GM12878 (cell line): ENCODE measurements at regions not wholly inside any gene's neighbourhood (a gene's known extent, or its start where the extent isn't known, plus 50 kb on each side); places are given as distances from the start of the nearest gene placed in this dataset.

ENCODE experiments used
- ATAC-seq: fragments of 200-7000 bp; cut with Tn5 transposase; 3 replicates; pipeline ENCODE4 v1.9.1; 2020; ENCODE audit warnings: mild to moderate bottlenecking, moderate library complexity
- BruUV-seq: library from RNA; stranded (reverse); fragments of 400-500 nt; replicated peaks from 2 replicates; lab custom pipeline; 2021; lab: Mats Ljungman, UMichigan
- CTCF ChIA-PET: fragments of 300-600 bp; sonication (Branson Sonifier 250); formaldehyde crosslinking; extraction: SDS; loops from one replicate; lab custom pipeline; 2021; ENCODE audit warnings: inconsistent platforms; lab: Yijun Ruan, JAX
- POLR2A ChIA-PET: fragments of 350-600 bp; formaldehyde crosslinking; extraction: SDS; loops from one replicate; lab custom pipeline; 2021; ENCODE audit warnings: inconsistent platforms; lab: Charles Lee
- RAD21 ChIA-PET: fragments of 300-600 bp; sonication (Branson Sonifier 250); formaldehyde crosslinking; loops from one replicate; lab custom pipeline; 2023; ENCODE audit warnings: antibody characterized with exemption; ENCODE audit not compliant: unreplicated experiment; lab: Charles Lee
- SMC1A ChIA-PET: fragments of 300-600 bp; sonication (Branson Sonifier 250); formaldehyde crosslinking; loops from one replicate; lab custom pipeline; 2023; ENCODE audit not compliant: unreplicated experiment, uncharacterized antibody; lab: Charles Lee
- DNase-seq: peaks from one replicate; pipeline ENCODE4 v3.0.0-alpha.2; 2011; ENCODE audit warnings: low read depth, low spot score
- FAIRE-seq: peaks from 3 replicates; lab custom pipeline; 2011; peaks lifted over from hg19 to GRCh38; lab: Jason Lieb, UNC
- H2AFZ ChIP-seq: 2 replicates; pipeline ENCODE4 v1.6.0; 2011; ENCODE audit warnings: low read depth, low read length, control low read depth; ENCODE audit not compliant: control insufficient read depth
- H3K27ac ChIP-seq: 2 replicates; pipeline ENCODE4 v1.5.1; 2011; ENCODE audit warnings: control low read depth; ENCODE audit not compliant: control insufficient read depth, insufficient read depth
- H3K27me3 ChIP-seq, 2 experiments: replicated peaks in 1 of 2; 2 replicates each; pipeline versions ENCODE4 v1.6.0 to v1.6.1; 2011; ENCODE audit warnings: low read length in 1 of 2; ENCODE audit not compliant: control insufficient read depth in 2 of 2, insufficient read depth in 2 of 2
- H3K36me3 ChIP-seq, 2 experiments: 2 replicates each; pipeline ENCODE4 v1.5.1; 2011; ENCODE audit warnings: low read length in 1 of 2; ENCODE audit not compliant: control insufficient read depth in 2 of 2, insufficient read depth in 2 of 2
- H3K4me1 ChIP-seq: 2 replicates; pipeline ENCODE4 v1.6.1; 2011; ENCODE audit warnings: mild to moderate bottlenecking, low read length, moderate library complexity, mixed read lengths; ENCODE audit not compliant: control insufficient read depth, insufficient read depth
- H3K4me2 ChIP-seq: 2 replicates; pipeline ENCODE4 v1.6.0; 2011; ENCODE audit warnings: control low read depth; ENCODE audit not compliant: control insufficient read depth, insufficient read depth
- H3K4me3 ChIP-seq: fragments of 200-600 bp; sonication (generic); 2 replicates; pipeline ENCODE4 v1.5.1; 2016
- H3K79me2 ChIP-seq: 2 replicates; pipeline ENCODE4 v1.6.0; 2011; ENCODE audit warnings: low read length; ENCODE audit not compliant: control insufficient read depth, insufficient read depth
- H3K9ac ChIP-seq: 2 replicates; pipeline ENCODE4 v1.8.0; 2011; ENCODE audit warnings: low read length, control low read depth, mixed read lengths; ENCODE audit not compliant: control insufficient read depth, insufficient read depth
- H3K9me3 ChIP-seq: replicated peaks from 3 replicates; pipeline ENCODE4 v1.5.1; 2011; ENCODE audit warnings: mild to moderate bottlenecking, low read length; ENCODE audit not compliant: control insufficient read depth, insufficient read depth
- H4K20me1 ChIP-seq: 2 replicates; pipeline ENCODE4 v1.6.0; 2011; ENCODE audit not compliant: control insufficient read depth, insufficient read depth
- BHLHE40 ChIP-seq, 2 experiments: fragments of 450-650 bp in 1 of 2; IDR thresholded peaks; 2 replicates each; pipeline ENCODE4 v1.6.1; 2011 to 2017; ENCODE audit warnings: low read depth in 2 of 2, borderline replicate concordance in 1 of 2, improper control_type of control experiment in 1 of 2, low read length in 1 of 2, mild to moderate bottlenecking in 1 of 2
- CBX5 ChIP-seq: sonication (generic); IDR thresholded peaks from 2 replicates; pipeline ENCODE4 v1.6.1; 2016; ENCODE audit warnings: low read depth, moderate library complexity, mild to moderate bottlenecking, inconsistent platforms
- ELK1 ChIP-seq: IDR thresholded peaks from 2 replicates; pipeline ENCODE4 v1.6.1; 2012; ENCODE audit warnings: low read depth, low read length, improper control_type of control experiment
- HCFC1 ChIP-seq: fragments of 150-350 bp; IDR thresholded peaks from 2 replicates; pipeline ENCODE4 v1.6.1; 2014; ENCODE audit warnings: low read length
- PAX8 ChIP-seq: fragments of 450-650 bp; IDR thresholded peaks from 2 replicates; pipeline ENCODE4 v1.6.1; 2017; ENCODE audit warnings: mild to moderate bottlenecking, moderate library complexity
- POU2F2 ChIP-seq: IDR thresholded peaks from 3 replicates; pipeline ENCODE4 v1.6.1; 2011; ENCODE audit warnings: low read depth, mild to moderate bottlenecking, low read length, borderline replicate concordance
- RAD21 ChIP-seq: IDR thresholded peaks from 2 replicates; pipeline ENCODE4 v1.6.1; 2011; ENCODE audit warnings: mild to moderate bottlenecking, low read depth, low read length, moderate library complexity; ENCODE audit not compliant: insufficient read depth
- RBBP5 ChIP-seq: fragments of 200-600 bp; sonication (generic); conservative IDR thresholded peaks from 2 replicates; pipeline ENCODE4 v1.6.1; 2016
- SIX5 ChIP-seq: IDR thresholded peaks from 2 replicates; pipeline ENCODE4 v1.6.1; 2011; ENCODE audit warnings: mild to moderate bottlenecking, low read depth, low read length, moderate library complexity; ENCODE audit not compliant: severe bottlenecking
- SKIL ChIP-seq: fragments of 450-650 bp; IDR thresholded peaks from 2 replicates; pipeline ENCODE4 v1.6.1; 2017; ENCODE audit warnings: mild to moderate bottlenecking, low read depth, inconsistent platforms; ENCODE audit not compliant: poor library complexity, severe bottlenecking
- SRF ChIP-seq, 2 experiments: IDR thresholded peaks; 2 replicates each; pipeline ENCODE4 v1.6.1; 2011; ENCODE audit warnings: low read depth in 2 of 2, low read length in 2 of 2, mild to moderate bottlenecking in 1 of 2, moderate library complexity in 1 of 2
- TAF1 ChIP-seq: IDR thresholded peaks from 2 replicates; pipeline ENCODE4 v1.6.1; 2011; ENCODE audit warnings: mild to moderate bottlenecking, low read depth, low read length, borderline replicate concordance
- WGBS: methylation state at CpG from one replicate; pipeline ENCODE4 v1.1.6; 2016; ENCODE audit warnings: low lambda C conversion rate; ENCODE audit not compliant: insufficient replicate concordance, insufficient coverage; ENCODE audit errors: missing lambda C conversion rate; 5-methylcytosine and 5-hydroxymethylcytosine counted together
- in situ Hi-C: fragments of 300-500 bp; cut with MboI; formaldehyde crosslinking; loops from 9 replicates; pipeline ENCODE4 v1.14.3; 2018; ENCODE audit warnings: mixed read lengths
- intact Hi-C: fragments of 100-400 bp; cut with micrococcal nuclease; formaldehyde crosslinking; loops from one replicate; pipeline ENCODE4 v1.14.2; 2022; ENCODE audit not compliant: unreplicated experiment

GRCh38 chr15:81643771-81644170, 269.8 kb upstream of the TMC3 start:
- ChIA-PET POLR2A (no interaction called here), SMC1A (no interaction called here), CTCF (no interaction called here), RAD21 (no interaction called here)
- 26% methylated on average over 4 of the region's 4 CpGs for WGBS
- H3K9me3 ChIP-seq: no peaks in the 10 kb centered on the region
- H3K4me2 ChIP-seq: no peak overlapping the region
- no peaks in the 10 kb centered on the region for H3K79me2 ChIP-seq
- no peaks in the 10 kb centered on the region for H3K27me3 ChIP-seq
- H3K4me1 ChIP-seq: no peaks in the 10 kb centered on the region
- TF ChIP-seq SRF (IDR thresholded peaks at IDR 0.05; ENCODE audit: low read depth in 2 of 2, low read length in 2 of 2): no peak
- no peak for TF ChIP-seq HCFC1
- no peak for TF ChIP-seq RAD21
- no peak for TF ChIP-seq BHLHE40 (IDR thresholded peaks at IDR 0.05; ENCODE audit: borderline replicate concordance in 1 of 2, low read depth in 2 of 2, low read length in 1 of 2)
- intact Hi-C loops: no loop called here
- H2AFZ ChIP-seq: no peak overlapping the region
- H4K20me1 ChIP-seq: no peaks in the 10 kb centered on the region
- no peak overlapping the region for H3K9ac ChIP-seq
- BruUV-seq: no TSS peak
- no peak overlapping the region for H3K27ac ChIP-seq
- FAIRE-seq (no peak), ATAC-seq (no peak), DNase-seq (no peak)
- no peak overlapping the region for H3K4me3 ChIP-seq
- H3K36me3 ChIP-seq: no peaks in the 10 kb centered on the region
- in situ Hi-C loops: no loop called here

GRCh38 chr15:81642451-81642990, 268.5 kb upstream of the TMC3 start:
- H3K27ac ChIP-seq: no peak overlapping the region
- H3K9ac ChIP-seq: no peak overlapping the region
- in situ Hi-C loops (no loop called here), intact Hi-C loops (no loop called here)
- no peaks in the 10 kb centered on the region for H3K4me1 ChIP-seq
- ChIA-PET SMC1A (interaction anchor here (1.4 kb wide), 1 partner anchor 11 kb away, joined by 3 read pairs; no protein-coding TSS in a partner anchor), CTCF (no interaction called here), POLR2A (no interaction called here), RAD21 (no interaction called here)
- H2AFZ ChIP-seq: no peak overlapping the region
- no peak overlapping the region for H3K4me2 ChIP-seq
- H4K20me1 ChIP-seq: no peaks in the 10 kb centered on the region
- BruUV-seq: no TSS peak
- H3K9me3 ChIP-seq: no peaks in the 10 kb centered on the region
- no peak for DNase-seq
- H3K27me3 ChIP-seq: no peaks in the 10 kb centered on the region
- no peak for FAIRE-seq
- 18% methylated on average over 4 of the region's 4 CpGs for WGBS
- H3K4me3 ChIP-seq: no peak overlapping the region
- H3K79me2 ChIP-seq: no peaks in the 10 kb centered on the region
- ATAC-seq: no peak
- H3K36me3 ChIP-seq: no peaks in the 10 kb centered on the region
- TF ChIP-seq PAX8: no peak
- TF ChIP-seq TAF1: no peak
- TF ChIP-seq ELK1: no peak
- no peak for TF ChIP-seq SIX5
- no peak for TF ChIP-seq RBBP5
- TF ChIP-seq POU2F2: no peak
- TF ChIP-seq CBX5: no peak
- no peak for TF ChIP-seq SKIL
